ENCODE measurements at regions not wholly inside any gene's neighbourhood (a gene's known extent, or its start where the extent isn't known, plus 50 kb on each side); places are given as distances from the start of the nearest gene placed in this dataset.
"Not testable (repeated sequence)": the region's sequence is repeated elsewhere in the genome, so short reads cannot be mapped to it uniquely, and the experiment has no call there.

GRCh38 chr13:80524447-80525215, 183.7 kb upstream of the SPRY2 start:
- Histone ChIP-seq H3K36me3 (ENCODE audit: low read depth) (no peaks in the 10 kb centered on the region), H3K4me1 (ENCODE audit: low read depth) (no peaks in the 10 kb centered on the region), H3K4me3 (no peak overlapping the region), H3K9me3 (no peaks in the 10 kb centered on the region)
- DNase-seq (no peak), ATAC-seq (no peak)
- intact Hi-C loops (cut with DNase I, micrococcal nuclease): no loop called here
- no peak for TF ChIP-seq CTCF (IDR thresholded peaks at IDR 0.05)

GRCh38 chr13:80523134-80523533, 182.2 kb upstream of the SPRY2 start:
- no peak for ATAC-seq

GRCh38 chr13:80522463-80522862, 181.5 kb upstream of the SPRY2 start:
- H3K36me3 ChIP-seq (ENCODE audit: low read depth); intact Hi-C loops (cut with DNase I, micrococcal nuclease); DNase-seq; H3K4me3 ChIP-seq; H3K9me3 ChIP-seq; H3K4me1 ChIP-seq (ENCODE audit: low read depth); ATAC-seq: not testable (repeated sequence)

More at GRCh38 chr13:80523134-80523533, 182.2 kb upstream of the SPRY2 start:
- Histone ChIP-seq H3K4me3 (no peak overlapping the region), H3K4me1 (ENCODE audit: low read depth) (no peaks in the 10 kb centered on the region), H3K36me3 (ENCODE audit: low read depth) (no peaks in the 10 kb centered on the region), H3K9me3 (no peaks in the 10 kb centered on the region)
- DNase-seq: no peak
- TF ChIP-seq CTCF (IDR thresholded peaks at IDR 0.05): no peak
- intact Hi-C loops (cut with DNase I, micrococcal nuclease): no loop called here

GRCh38 chr13:80516818-80517348, 176.0 kb upstream of the SPRY2 start:
- no peak for DNase-seq
- ATAC-seq: no peak
- intact Hi-C loops (cut with DNase I, micrococcal nuclease): no loop called here
- TF ChIP-seq CTCF (IDR thresholded peaks at IDR 0.05): no peak
- Histone ChIP-seq H3K4me3 (no peak overlapping the region), H3K9me3 (no peaks in the 10 kb centered on the region), H3K4me1 (ENCODE audit: low read depth) (no peaks in the 10 kb centered on the region), H3K36me3 (ENCODE audit: low read depth) (no peaks in the 10 kb centered on the region)

- no peaks in the 10 kb centered on the region for H3K36me3 ChIP-seq (ENCODE audit: low read depth)
- DNase-seq (no peak), ATAC-seq (no peak)
- no peaks in the 10 kb centered on the region for H3K9me3 ChIP-seq
- H3K4me3 ChIP-seq: no peak overlapping the region
- H3K4me1 ChIP-seq (ENCODE audit: low read depth): no peaks in the 10 kb centered on the region
- TF ChIP-seq CTCF (IDR thresholded peaks at IDR 0.05): no peak
- intact Hi-C loops (cut with DNase I, micrococcal nuclease): no loop called here
These were observed 174.4 kb upstream of the SPRY2 start for GRCh38 chr13:80515296-80515695.

GRCh38 chr13:80513196-80513595, 172.3 kb upstream of the SPRY2 start:
- Histone ChIP-seq H3K4me1 (ENCODE audit: low read depth) (no peaks in the 10 kb centered on the region), H3K9me3 (no peaks in the 10 kb centered on the region), H3K36me3 (ENCODE audit: low read depth) (no peaks in the 10 kb centered on the region), H3K4me3 (no peak overlapping the region)
- TF ChIP-seq CTCF (IDR thresholded peaks at IDR 0.05): no peak
- intact Hi-C loops (cut with DNase I, micrococcal nuclease): no loop called here
- DNase-seq (no peak), ATAC-seq (no peak)

Data from mucosa of descending colon (tissue), 3 donors.